ENCODE measurements at regions not wholly inside any gene's neighbourhood (a gene's known extent, or its start where the extent isn't known, plus 50 kb on each side); places are given as distances from the start of the nearest gene placed in this dataset.
"Not testable (repeated sequence)": the region's sequence is repeated elsewhere in the genome, so short reads cannot be mapped to it uniquely, and the experiment has no call there.

DNA sequence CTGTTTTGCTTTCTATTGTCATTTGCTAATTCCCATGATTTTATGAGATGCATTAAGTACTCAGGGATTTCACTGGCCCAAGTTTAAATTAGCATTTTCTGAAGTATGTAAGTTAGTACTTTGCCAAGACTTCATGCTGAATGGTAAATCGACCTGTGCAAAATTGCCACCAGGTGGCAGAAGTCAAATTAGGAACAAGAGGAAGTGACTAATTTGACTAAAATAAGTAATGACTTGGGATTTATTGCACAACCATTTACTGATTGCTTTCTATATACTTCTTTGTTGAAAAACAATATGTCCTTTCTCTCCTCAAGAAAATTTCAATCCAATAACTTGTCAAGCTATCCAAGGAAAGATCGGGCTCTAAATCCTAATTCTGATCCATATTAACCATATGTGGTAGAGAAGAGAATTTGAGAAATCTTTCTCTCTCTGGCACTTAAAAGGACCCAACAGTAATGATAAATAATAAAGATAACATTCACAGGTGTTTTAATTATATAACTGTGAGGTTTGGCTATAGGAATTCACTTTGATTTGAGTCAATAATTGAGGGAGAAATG is 253.7 kb upstream of the CHORDC1 start:
- ATAC-seq (ENCODE audit: poor library complexity) = no peak
- intact Hi-C loops (cut with DNase I) = no loop called here

DNA sequence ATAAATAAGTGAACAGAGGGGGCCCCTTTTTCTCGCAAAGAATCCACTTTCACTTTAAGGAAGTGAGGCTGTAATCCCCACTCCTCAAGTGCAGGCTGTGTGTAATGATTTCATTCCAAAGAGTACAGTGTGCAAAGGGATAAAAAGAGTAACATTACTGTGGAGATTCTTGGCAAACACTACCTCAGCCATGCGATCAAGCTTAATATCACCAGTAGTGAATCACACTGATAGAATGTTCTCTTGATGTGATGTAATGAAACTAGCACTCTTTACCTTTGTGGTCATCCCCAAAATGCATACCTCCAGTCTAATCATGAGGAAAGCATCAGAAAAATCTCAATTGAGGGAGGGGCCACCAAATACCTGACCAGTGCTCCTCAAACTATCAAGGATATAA is 246.1 kb upstream of the CHORDC1 start:
- DNase-seq = no peak
- intact Hi-C loops (cut with DNase I) = no loop called here
- ATAC-seq (ENCODE audit: poor library complexity) = peak; percentile 41

More for the DNA sequence above, 253.7 kb upstream of the CHORDC1 start:
- DNase-seq = no peak

DNA sequence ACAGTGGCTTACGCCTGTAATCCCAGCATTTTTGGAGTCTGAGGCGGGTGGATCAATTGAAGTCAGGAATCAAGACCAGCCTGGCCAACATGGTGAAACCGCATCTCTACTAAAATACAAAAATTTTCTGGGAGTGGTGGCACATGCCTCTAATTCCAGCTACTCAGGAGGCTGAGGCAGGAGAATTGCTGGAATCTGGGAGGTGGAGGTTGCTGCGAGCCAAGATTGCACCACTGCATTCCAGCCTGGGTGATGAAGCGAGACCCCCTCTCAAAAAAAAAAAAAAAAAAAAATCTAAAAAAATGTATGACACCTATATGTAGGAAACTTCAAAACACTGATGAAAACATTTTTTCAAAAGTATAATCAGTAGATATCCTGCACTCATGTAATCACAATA is 242.7 kb upstream of the CHORDC1 start:
- ATAC-seq (ENCODE audit: poor library complexity) (no peak), DNase-seq (no peak)
- intact Hi-C loops (cut with DNase I) = no loop called here

DNA sequence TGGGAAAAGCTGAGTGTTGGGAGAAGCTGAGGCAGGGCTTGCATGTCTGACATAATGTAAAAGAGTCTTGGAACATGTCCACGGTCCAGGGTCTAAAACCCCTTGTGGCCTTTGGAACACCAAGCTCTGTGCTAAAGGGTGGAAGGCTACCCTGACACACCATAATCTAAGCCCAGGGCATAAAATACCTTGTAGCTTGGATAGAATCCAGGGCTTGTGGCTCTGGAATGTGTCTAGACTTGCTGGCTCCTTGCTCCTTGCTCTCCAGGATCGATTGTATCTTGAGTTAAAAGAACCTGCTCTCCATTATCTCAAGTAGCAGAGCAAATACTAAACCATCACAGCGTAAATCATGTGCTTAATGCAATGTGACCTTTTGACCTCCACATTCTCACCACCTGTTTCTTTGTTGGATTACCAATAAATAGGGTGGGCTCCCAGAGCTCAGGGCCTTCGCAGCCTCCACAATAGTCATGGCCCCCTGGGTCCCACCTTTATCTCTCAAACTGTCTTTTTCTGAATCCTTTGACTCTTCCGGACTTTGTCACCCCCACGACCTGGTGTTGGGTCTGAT is 232.6 kb upstream of the CHORDC1 start:
- DNase-seq; intact Hi-C loops (cut with DNase I); ATAC-seq (ENCODE audit: poor library complexity): not testable (repeated sequence)

DNA sequence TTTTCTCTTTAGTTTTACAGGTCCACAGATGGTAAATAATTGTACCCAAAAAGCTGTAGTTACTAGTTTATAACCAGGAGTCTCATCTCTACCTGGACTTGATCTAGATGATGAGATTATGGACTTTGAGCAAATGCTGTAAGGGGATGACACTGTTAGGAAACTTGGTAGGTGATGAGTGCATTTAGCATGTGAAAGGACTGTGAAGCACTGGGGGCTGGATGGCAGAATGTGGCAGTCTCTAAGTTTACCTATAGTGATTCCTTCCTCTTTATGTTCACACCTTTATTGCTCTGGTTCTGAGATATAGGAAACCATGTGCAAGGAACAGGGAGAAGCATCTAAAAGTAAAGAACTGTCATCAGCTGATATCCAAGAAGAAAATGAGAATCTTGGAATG is 230.7 kb upstream of the CHORDC1 start:
- intact Hi-C loops (cut with DNase I) = no loop called here
- DNase-seq (no peak), ATAC-seq (ENCODE audit: poor library complexity) (no peak)

DNA sequence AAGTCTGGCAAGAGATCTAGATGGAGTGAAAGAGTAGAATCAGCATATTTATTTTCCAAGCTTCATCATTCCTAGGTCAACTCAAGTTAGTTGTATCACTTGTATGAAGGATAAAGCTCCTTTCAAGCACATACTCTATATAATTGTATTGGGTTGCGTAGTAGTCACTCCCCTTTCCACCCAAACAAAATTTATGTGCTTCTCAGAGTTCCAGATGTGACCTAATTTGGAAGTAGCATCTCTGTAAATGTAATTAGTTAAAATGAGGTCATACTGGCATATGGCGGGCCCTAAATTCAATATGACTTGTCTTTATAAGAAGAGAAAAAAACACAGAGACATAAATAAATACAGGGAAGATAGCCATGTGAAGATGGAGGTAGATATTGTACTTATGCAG is 226.8 kb upstream of the CHORDC1 start:
- ATAC-seq (ENCODE audit: poor library complexity) (no peak), DNase-seq (no peak)
- intact Hi-C loops (cut with DNase I) = no loop called here

DNA sequence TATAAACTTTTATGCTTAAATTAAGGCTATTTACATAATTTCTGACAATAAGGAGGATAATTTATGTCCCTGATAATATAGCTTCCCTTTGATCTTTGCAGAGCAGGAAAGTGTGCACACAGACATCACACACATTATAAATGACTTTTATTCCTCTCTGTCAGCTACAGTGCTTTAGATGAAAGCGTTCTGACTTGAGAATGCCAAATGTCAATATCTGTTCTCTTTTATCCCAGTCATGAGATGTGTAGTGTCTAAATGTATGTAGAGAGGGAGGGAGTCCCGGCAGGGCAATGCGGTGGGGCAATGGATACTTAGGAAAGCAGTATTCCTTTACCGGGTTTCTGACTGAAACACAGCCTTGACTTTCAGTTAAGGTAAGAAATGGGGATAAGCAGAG is 225.4 kb upstream of the CHORDC1 start:
- ATAC-seq (ENCODE audit: poor library complexity) (no peak), DNase-seq (no peak)
- intact Hi-C loops (cut with DNase I) = no loop called here

DNA sequence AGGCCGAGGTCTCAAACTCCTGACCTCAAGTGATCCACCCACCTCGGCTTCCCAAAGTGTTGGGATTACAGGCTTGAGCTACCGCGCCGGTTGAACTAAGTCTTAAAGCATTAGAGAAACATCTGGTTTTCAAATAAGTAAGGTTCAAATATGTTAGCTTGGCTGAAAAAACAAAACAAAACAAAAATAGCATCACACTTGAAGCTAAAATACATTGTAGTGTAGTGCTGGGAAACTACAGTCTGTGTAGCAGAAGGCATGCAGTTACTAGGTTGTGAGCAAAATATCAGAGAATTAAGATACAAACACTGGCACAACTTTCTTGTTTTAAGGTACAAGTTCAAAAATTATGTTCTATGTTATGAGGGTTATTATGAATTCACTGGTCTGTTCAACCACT is 224.8 kb upstream of the CHORDC1 start:
- intact Hi-C loops (cut with DNase I) = no loop called here
- peak; percentile 73 for ATAC-seq (ENCODE audit: poor library complexity)

DNA sequence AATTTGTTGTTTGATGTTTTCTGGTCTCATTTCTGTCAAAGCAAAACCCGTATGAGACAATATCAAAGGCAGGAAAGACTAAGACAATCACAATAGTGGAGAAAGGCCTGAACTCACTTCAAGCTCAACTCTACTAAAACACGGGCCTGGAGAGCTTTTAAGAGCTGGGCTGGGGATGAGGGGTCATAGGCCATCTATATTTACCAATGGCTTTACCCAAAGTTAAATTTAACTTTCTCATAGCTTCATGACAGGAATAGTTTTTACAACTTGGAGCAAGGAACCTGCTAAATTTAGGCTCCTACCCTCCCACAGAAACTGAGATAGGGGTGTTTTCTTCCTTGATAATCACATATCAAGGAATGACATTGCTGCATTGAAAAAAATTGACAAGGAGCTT is 223.4 kb upstream of the CHORDC1 start:
- ATAC-seq (ENCODE audit: poor library complexity) = peak; percentile 49
- intact Hi-C loops (cut with DNase I) = no loop called here
- no peak for DNase-seq

More for the DNA sequence above, 224.8 kb upstream of the CHORDC1 start:
- DNase-seq = no peak

DNA sequence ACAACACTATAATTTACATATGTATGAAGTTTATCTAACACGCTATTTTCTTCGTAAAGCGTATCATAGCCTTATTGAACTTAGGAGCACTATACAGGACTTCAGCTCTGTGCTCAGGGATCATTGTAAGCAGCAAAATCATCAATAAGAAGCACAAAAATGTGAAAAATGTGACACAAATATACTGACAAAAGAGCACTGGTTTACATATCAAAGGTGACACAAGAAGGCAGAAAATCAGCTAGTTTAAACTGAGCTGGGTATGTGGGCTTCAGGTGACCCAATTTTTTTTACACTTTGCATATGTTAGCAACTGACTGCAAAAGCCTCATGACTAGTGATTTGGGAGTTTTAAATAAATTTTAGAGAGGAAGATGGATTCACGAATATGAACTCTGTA is 215.2 kb upstream of the CHORDC1 start:
- intact Hi-C loops (cut with DNase I) = no loop called here
- ATAC-seq (ENCODE audit: poor library complexity) = no peak
- DNase-seq = no peak

DNA sequence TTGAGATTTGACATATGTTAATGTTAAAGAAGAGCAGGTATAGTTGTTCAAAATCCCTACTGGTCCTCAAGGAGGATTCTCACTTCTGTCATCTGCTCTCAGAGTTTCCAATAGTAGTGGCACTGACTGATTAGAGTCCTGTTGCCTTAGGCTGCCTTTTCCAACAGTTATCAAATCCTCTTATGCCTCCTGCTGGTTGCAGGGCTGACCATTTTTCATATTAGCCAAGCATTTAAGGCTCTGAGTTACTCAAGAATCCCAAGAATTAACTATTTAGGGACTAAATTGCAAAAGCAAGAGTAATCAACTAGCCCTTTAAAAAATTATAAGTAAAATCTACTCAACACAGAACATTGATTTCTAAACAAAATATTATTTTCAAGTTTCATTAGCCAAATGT is 212.0 kb upstream of the CHORDC1 start:
- intact Hi-C loops (cut with DNase I) = no loop called here
- DNase-seq = no peak
- no peak for ATAC-seq (ENCODE audit: poor library complexity)

DNA sequence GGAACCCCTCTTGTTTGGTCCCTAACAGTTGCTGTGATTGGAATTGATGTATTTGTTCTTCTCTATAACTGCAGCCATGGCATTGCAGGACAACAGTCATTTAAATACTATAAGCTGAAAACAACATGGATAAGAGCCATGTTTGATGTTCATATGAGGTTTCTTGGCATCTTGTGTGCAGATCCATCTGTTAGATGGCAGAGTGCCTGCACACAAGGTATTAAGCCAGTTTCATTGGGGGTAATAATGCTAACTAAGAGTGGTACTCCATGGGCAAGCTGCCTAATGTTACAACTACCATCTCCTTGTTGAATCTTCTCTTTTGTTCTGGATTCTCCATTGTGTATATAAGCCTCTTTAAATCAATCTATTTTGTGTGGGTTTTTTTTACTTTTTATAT is 206.0 kb upstream of the CHORDC1 start:
- no peak for ATAC-seq (ENCODE audit: poor library complexity)
- intact Hi-C loops (cut with DNase I) = no loop called here

DNA sequence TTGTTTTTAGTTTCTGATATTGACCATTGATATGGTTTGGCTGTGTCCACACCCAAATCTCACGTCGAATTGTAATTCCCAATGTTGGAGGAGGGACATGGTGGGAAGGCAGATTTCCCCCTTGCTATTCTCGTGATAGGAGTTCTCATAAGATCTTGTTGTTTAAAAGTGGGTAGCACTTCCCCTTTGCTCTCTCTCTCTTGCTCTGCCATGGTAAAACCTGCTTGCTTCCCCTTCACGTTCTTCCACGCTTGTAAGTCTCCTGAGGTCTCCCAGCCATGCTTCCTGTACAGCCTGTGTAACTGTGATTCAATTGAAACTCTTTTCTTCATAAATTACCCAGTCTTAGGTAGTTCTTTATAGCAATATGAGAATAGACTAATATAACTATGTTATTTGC is 203.6 kb upstream of the CHORDC1 start:
- DNase-seq (no peak), ATAC-seq (ENCODE audit: poor library complexity) (no peak)
- intact Hi-C loops (cut with DNase I) = no loop called here

More for the DNA sequence above, 206.0 kb upstream of the CHORDC1 start:
- DNase-seq = no peak

DNA sequence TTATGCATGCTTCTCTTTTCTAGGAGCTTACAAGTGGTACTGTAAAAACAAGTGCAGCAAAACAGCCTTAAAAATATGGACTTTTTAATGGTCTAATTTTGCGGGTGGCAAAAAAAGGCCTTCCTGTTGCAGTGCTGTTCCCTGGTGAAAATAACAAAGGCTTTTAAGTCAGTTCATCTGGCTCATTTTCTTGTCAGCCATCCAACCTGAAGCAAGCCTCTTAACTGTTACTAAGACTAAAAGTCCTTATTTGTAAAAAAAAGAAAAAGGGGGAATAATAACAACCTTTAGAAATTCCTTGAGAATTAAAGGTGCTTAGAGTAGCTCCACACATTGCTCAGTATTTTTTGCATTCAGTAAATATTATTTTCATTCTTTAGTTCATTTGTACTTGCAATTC is 200.5 kb upstream of the CHORDC1 start:
- intact Hi-C loops (cut with DNase I) = no loop called here
- no peak for DNase-seq
- ATAC-seq (ENCODE audit: poor library complexity) = no peak

DNA sequence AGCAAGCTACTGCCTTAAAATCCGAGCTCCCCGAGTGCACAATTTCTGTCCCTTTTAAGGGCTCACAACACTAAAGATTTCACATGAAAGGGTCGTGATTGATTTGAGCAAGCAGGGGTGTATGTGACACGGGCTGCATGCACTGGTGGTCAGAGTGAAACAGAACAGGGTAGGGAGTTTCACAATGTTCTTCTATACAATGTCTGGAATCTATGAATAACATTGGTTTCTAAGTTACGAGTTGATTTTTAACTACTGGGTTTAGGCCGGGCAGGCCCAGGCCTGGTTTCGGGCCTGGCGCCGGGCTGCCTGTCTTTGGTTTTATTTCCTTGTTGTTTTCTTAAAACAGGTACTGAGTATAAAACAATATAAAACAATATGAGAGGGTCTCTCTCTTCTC is 199.9 kb upstream of the CHORDC1 start:
- DNase-seq; intact Hi-C loops (cut with DNase I); ATAC-seq (ENCODE audit: poor library complexity): not testable (repeated sequence)

DNA sequence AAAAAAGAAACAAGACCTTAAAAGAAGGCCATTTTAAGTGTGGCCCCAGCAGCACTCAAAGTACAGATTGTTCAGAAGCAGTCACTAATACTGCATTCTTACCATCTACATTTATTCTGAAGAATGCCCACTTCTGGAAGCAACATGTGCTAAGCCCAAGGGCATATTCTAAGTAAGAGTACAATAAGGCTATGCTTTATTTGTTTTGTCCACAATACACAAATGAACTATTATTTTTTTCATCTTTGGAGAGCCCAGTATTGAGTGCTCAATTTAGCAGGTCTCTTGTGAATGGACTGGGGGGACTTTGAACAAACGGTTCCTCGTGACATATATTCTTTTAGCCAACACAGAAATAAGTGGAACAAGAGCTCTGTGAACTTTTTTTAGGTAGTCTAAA is 191.4 kb upstream of the CHORDC1 start:
- ATAC-seq (ENCODE audit: poor library complexity) (no peak), DNase-seq (no peak)
- intact Hi-C loops (cut with DNase I) = no loop called here

DNA sequence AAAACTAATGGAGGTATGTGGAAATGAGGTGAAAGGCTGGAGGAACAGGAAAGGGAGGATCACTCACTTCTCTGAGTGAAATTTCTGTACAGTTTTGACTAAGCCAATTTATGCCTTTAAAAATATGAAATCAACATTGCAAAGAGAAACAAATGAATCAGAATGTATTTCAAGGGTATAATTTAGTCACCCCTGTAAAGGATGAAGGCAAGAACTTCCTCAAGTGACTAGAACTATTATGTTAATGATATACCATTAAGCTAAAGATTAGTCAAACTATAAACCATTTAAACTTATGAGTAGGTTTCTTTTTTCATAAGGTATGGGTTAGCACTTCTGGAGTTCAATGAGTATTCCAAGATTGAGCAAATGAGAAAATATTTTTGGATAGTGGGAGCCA is 184.5 kb upstream of the CHORDC1 start:
- intact Hi-C loops (cut with DNase I) = no loop called here
- ATAC-seq (ENCODE audit: poor library complexity) (no peak), DNase-seq (no peak)

DNA sequence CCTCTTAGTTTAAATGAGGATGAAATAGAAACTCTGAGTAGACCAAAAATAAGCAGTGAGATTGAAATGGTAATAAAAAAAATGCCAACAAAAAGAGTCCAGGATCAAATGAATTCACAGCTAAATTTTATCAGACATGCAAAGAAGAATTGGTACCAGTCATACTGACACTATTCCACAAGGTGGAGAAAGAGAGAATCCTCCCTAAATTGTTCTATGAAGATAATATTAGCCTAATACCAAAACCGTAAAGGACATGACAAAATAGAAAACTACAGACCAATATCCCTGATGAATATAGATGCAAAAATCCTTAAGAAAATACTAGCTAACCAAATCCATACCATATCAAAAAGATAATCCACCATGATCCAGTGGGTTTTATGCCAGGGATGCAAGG is 169.8 kb upstream of the CHORDC1 start:
- no peak for DNase-seq
- intact Hi-C loops (cut with DNase I) = no loop called here
- ATAC-seq (ENCODE audit: poor library complexity) = no peak

DNA sequence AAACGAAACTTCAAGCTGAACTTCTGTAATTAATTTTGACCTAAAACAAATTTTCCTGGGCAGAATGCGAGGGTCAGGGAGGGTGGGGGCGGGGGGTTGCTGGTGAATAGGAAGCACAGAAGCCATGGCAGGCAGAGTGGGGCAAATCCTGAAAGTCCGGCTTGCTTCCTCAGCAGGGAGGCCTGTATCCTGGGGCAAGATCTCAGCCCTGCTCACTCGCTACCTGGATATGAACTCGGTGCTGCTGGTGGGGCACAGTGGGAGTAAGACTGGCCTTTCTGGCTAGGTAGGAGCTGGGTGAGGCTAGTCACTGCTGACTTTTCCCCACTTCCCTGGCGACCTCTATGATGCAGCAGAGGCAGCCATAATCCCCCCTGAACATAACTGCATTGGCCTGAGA is 168.9 kb upstream of the CHORDC1 start:
- intact Hi-C loops (cut with DNase I) = no loop called here
- DNase-seq = no peak
- ATAC-seq (ENCODE audit: poor library complexity) = no peak

DNA sequence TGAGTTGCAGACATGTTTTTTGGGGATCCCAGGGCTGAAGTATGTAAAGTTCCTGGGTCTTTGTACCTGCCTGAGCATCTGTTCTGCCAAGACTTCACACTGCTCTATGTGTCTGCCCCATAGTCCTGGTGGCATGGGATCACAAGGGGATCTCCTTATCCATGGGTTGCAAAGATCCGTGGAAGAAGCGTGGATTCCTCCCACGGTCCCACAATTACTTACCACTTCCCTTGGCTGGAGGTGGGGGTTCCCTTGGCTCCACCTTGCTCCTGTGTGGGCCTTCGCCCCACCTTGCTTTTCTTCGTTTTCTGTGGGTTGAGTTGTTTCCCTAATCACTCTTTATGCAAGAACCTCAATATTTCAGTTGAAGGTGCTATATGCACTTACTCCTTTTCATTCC is 157.4 kb upstream of the CHORDC1 start:
- intact Hi-C loops (cut with DNase I) = no loop called here
- ATAC-seq (ENCODE audit: poor library complexity) (no peak), DNase-seq (no peak)

DNA sequence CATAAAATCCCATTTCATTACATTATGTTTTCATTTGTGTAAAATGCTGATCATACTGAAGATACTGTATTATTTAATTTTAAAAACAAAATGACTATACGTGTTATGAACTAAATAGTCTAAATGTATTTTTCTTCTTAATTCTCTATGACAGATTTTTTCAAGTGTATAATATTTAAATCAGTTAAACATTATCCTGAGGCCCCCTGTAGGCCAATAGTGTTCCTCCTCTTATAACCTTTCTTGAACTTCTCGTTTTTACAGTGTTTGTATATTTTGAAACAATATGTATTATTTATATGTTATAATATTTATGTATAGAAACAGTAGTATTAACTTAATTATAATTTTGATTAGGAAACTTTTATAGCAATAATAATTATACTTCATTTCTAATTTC is 151.1 kb upstream of the CHORDC1 start:
- ATAC-seq (ENCODE audit: poor library complexity) = no peak
- intact Hi-C loops (cut with DNase I) = no loop called here

More for the DNA sequence above, 151.1 kb upstream of the CHORDC1 start:
- DNase-seq = no peak

Measured in Right ventricle myocardium superior (tissue), 1 donor.